IMR-90 (cell line): ENCODE measurements at regions not wholly inside any gene's neighbourhood (a gene's known extent, or its start where the extent isn't known, plus 50 kb on each side); places are given as distances from the start of the nearest gene placed in this dataset.

ENCODE experiments used
- ATAC-seq: fragments of 200-7000 bp; cut with Tn5 transposase; 2 replicates; pipeline ENCODE4 v1.9.1; 2020; ENCODE audit warnings: low read depth, mild to moderate bottlenecking, moderate library complexity
- BruUV-seq: library from RNA; stranded (reverse); fragments of 400-500 nt; replicated peaks from 2 replicates; lab custom pipeline; 2021; lab: Mats Ljungman, UMichigan
- CTCF ChIA-PET: fragments of 300-600 bp; formaldehyde crosslinking; extraction: SDS; loops from one replicate; lab custom pipeline; 2021; ENCODE audit warnings: antibody characterized with exemption; lab: Yijun Ruan, JAX
- POLR2A ChIA-PET: fragments of 300-600 bp; sonication (Branson Sonifier 250); formaldehyde crosslinking; loops from one replicate; lab custom pipeline; 2022; ENCODE audit warnings: antibody characterized with exemption; ENCODE audit not compliant: unreplicated experiment; lab: Charles Lee
- DNase-seq: peaks from one replicate; pipeline ENCODE4 v3.0.0; 2013
- H2AFZ ChIP-seq: replicated peaks from 2 replicates; pipeline ENCODE3; 2013; ENCODE audit warnings: low read length, mild to moderate bottlenecking; ENCODE audit not compliant: poor library complexity
- H2AK5ac ChIP-seq: 2 replicates; pipeline ENCODE4 v1.6.1; 2013; ENCODE audit warnings: low read depth, low read length, inconsistent platforms
- H2AK9ac ChIP-seq: replicated peaks from 2 replicates; pipeline ENCODE3; 2013; ENCODE audit warnings: mild to moderate bottlenecking, low read depth, low read length, moderate library complexity; ENCODE audit not compliant: poor library complexity
- H2BK120ac ChIP-seq: 2 replicates; pipeline ENCODE4 v1.6.1; 2013; ENCODE audit warnings: low read depth, low read length, inconsistent platforms
- H2BK15ac ChIP-seq: 3 replicates; pipeline ENCODE4 v1.6.1; 2013; ENCODE audit warnings: low read depth, low read length, inconsistent platforms
- H2BK20ac ChIP-seq: 2 replicates; pipeline ENCODE4 v1.6.1; 2013; ENCODE audit warnings: low read depth, mild to moderate bottlenecking, inconsistent platforms, low read length, moderate library complexity
- H2BK5ac ChIP-seq: 2 replicates; pipeline ENCODE4 v1.6.1; 2013; ENCODE audit warnings: mild to moderate bottlenecking, low read depth, low read length, inconsistent platforms; ENCODE audit not compliant: poor library complexity, severe bottlenecking
- H3K14ac ChIP-seq: replicated peaks from 2 replicates; pipeline ENCODE4 v1.6.1; 2013; ENCODE audit warnings: low read depth, low read length, inconsistent platforms
- H3K18ac ChIP-seq: 2 replicates; pipeline ENCODE4 v1.6.1; 2013; ENCODE audit warnings: low read depth, low read length, control low read depth
- H3K23ac ChIP-seq: 2 replicates; pipeline ENCODE4 v1.6.1; 2013; ENCODE audit warnings: low read depth, low read length, inconsistent platforms
- H3K27ac ChIP-seq: 2 replicates; pipeline ENCODE4 v1.5.1; 2013; ENCODE audit warnings: mild to moderate bottlenecking, control low read depth, low read length; ENCODE audit not compliant: insufficient read depth
- H3K27me3 ChIP-seq: 2 replicates; pipeline ENCODE4 v1.6.1; 2013; ENCODE audit warnings: low read length; ENCODE audit not compliant: control insufficient read depth, insufficient read depth
- H3K36me3 ChIP-seq: 2 replicates; pipeline ENCODE4 v1.6.1; 2013; ENCODE audit warnings: low read length, mixed read lengths; ENCODE audit not compliant: control insufficient read depth, insufficient read depth
- H3K4ac ChIP-seq: 2 replicates; pipeline ENCODE4 v1.6.1; 2013; ENCODE audit warnings: low read depth, low read length, inconsistent platforms
- H3K4me1 ChIP-seq: 2 replicates; pipeline ENCODE4 v1.6.1; 2013; ENCODE audit warnings: low read length, mixed read lengths; ENCODE audit not compliant: control insufficient read depth, insufficient read depth
- H3K4me2 ChIP-seq: 2 replicates; pipeline ENCODE4 v1.6.1; 2013; ENCODE audit warnings: low read depth, mild to moderate bottlenecking, control low read depth, low read length, moderate library complexity
- H3K4me3 ChIP-seq: 2 replicates; pipeline ENCODE4 v1.5.1; 2013; ENCODE audit warnings: low read depth, mild to moderate bottlenecking, control low read depth, low read length, moderate library complexity; ENCODE audit not compliant: insufficient read depth
- H3K56ac ChIP-seq: 2 replicates; pipeline ENCODE4 v1.6.1; 2013; ENCODE audit warnings: low read length, inconsistent platforms; ENCODE audit not compliant: insufficient read depth; ENCODE audit errors: extremely low read depth
- H3K79me1 ChIP-seq, 2 experiments: 2 replicates each; pipeline ENCODE4 v1.6.1; 2013; ENCODE audit warnings: low read length in 2 of 2, inconsistent platforms in 1 of 2, low read depth in 1 of 2
- H3K9ac ChIP-seq: 2 replicates; pipeline ENCODE4 v1.6.1; 2013; ENCODE audit warnings: low read depth, low read length, control low read depth
- H3K9me1 ChIP-seq: 2 replicates; pipeline ENCODE4 v1.6.1; 2013; ENCODE audit warnings: low read length, inconsistent platforms; ENCODE audit not compliant: insufficient read depth
- H3K9me3 ChIP-seq: 2 replicates; pipeline ENCODE4 v1.6.1; 2013; ENCODE audit warnings: low read length; ENCODE audit not compliant: control insufficient read depth, insufficient read depth
- H4K20me1 ChIP-seq: 2 replicates; pipeline ENCODE4 v1.6.1; 2013; ENCODE audit warnings: low read length, inconsistent platforms; ENCODE audit not compliant: insufficient read depth
- H4K5ac ChIP-seq: 2 replicates; pipeline ENCODE4 v1.6.1; 2013; ENCODE audit warnings: mild to moderate bottlenecking, low read depth, low read length, control low read depth
- H4K8ac ChIP-seq, 2 experiments: 2 replicates each; pipeline ENCODE4 v1.6.1; 2013; ENCODE audit warnings: low read depth in 2 of 2, low read length in 2 of 2, control low read depth in 1 of 2, inconsistent platforms in 1 of 2
- H4K91ac ChIP-seq: 2 replicates; pipeline ENCODE4 v1.6.1; 2013; ENCODE audit warnings: low read depth, low read length, inconsistent platforms; ENCODE audit not compliant: insufficient read depth
- BHLHE40 ChIP-seq: fragments of 150-350 bp; IDR thresholded peaks from 2 replicates; pipeline ENCODE4 v1.6.1; 2016; ENCODE audit warnings: mild to moderate bottlenecking, low read depth, low read length
- CEBPB ChIP-seq: IDR thresholded peaks from 2 replicates; pipeline ENCODE4 v1.6.1; 2012; ENCODE audit warnings: low read depth, low read length, improper control_type of control experiment
- CHD1 ChIP-seq: IDR thresholded peaks from 2 replicates; pipeline ENCODE4 v1.6.1; 2012; ENCODE audit warnings: low read depth, low read length, improper control_type of control experiment
- FOS ChIP-seq: fragments of 150-350 bp; IDR thresholded peaks from 2 replicates; pipeline ENCODE4 v1.6.1; 2016; ENCODE audit warnings: low read depth, low read length
- MAFK ChIP-seq: IDR thresholded peaks from 2 replicates; pipeline ENCODE4 v1.6.1; 2012; ENCODE audit warnings: low read depth, low read length, improper control_type of control experiment
- MAZ ChIP-seq: IDR thresholded peaks from 2 replicates; pipeline ENCODE4 v1.6.1; 2012; ENCODE audit warnings: low read depth, mild to moderate bottlenecking, low read length, improper control_type of control experiment, moderate library complexity, borderline replicate concordance
- MXI1 ChIP-seq: IDR thresholded peaks from 2 replicates; pipeline ENCODE4 v1.6.1; 2012; ENCODE audit warnings: low read depth, mild to moderate bottlenecking, low read length, moderate library complexity, borderline replicate concordance
- NFE2L2 ChIP-seq: fragments of 150-350 bp; IDR thresholded peaks from 2 replicates; pipeline ENCODE4 v1.6.1; 2016; ENCODE audit warnings: low read depth, mild to moderate bottlenecking, low read length
- POLR2A ChIP-seq: IDR thresholded peaks from 2 replicates; pipeline ENCODE4 v1.6.1; 2012; ENCODE audit warnings: mild to moderate bottlenecking, low read depth, low read length
- RAD21 ChIP-seq: IDR thresholded peaks from 2 replicates; pipeline ENCODE4 v1.6.1; 2012; ENCODE audit warnings: low read length, improper control_type of control experiment
- RCOR1 ChIP-seq: IDR thresholded peaks from 2 replicates; pipeline ENCODE4 v1.6.1; 2012; ENCODE audit warnings: mild to moderate bottlenecking, low read length, improper control_type of control experiment; ENCODE audit not compliant: insufficient replicate concordance
- RFX5 ChIP-seq: IDR thresholded peaks from 2 replicates; pipeline ENCODE4 v1.8.0; 2012; ENCODE audit warnings: low read depth, mild to moderate bottlenecking, low read length, moderate library complexity
- SMC3 ChIP-seq: fragments of 150-350 bp; IDR thresholded peaks from 2 replicates; pipeline ENCODE4 v1.6.1; 2016; ENCODE audit warnings: low read depth, mild to moderate bottlenecking, antibody characterized with exemption, low read length, moderate library complexity
- WGBS, 2 experiments: methylation state at CpG; one replicate each; pipeline versions ENCODE4 v1.1.5 to v1.1.7; 2013; ENCODE audit warnings: missing lambda C conversion rate in 2 of 2; ENCODE audit not compliant: insufficient read length in 1 of 2; ENCODE audit errors: extremely low coverage in 2 of 2; 5-methylcytosine and 5-hydroxymethylcytosine counted together
- dilution Hi-C: fragments of 300-500 bp; cut with HindIII; formaldehyde crosslinking; loops from one replicate; pipeline ENCODE4 v1.14.3; 2018; ENCODE audit warnings: low sequenced_read_pairs; ENCODE audit not compliant: unreplicated experiment
- in situ Hi-C: fragments of 300-500 bp; cut with MboI; formaldehyde crosslinking; loops from 3 replicates; pipeline ENCODE4 v1.14.3; 2019; ENCODE audit warnings: low sequenced_read_pairs, inconsistent platforms, mixed read lengths
- intact Hi-C: fragments of 100-400 bp; cut with micrococcal nuclease; formaldehyde crosslinking; loops from 2 replicates; pipeline ENCODE4 v1.10.0; 2022
- TF ChIP-seq, protein P1 (sequence below): fragments of 150-350 bp; IDR thresholded peaks from 2 replicates; pipeline ENCODE4 v1.6.1; 2017; ENCODE audit warnings: mild to moderate bottlenecking, antibody characterized with exemption, low read length, low read depth
- TF ChIP-seq, protein P2 (sequence below): fragments of 150-350 bp; IDR thresholded peaks from 2 replicates; pipeline ENCODE4 v1.6.1; 2016; ENCODE audit warnings: low read depth, mild to moderate bottlenecking, low read length, moderate library complexity, borderline replicate concordance
- TF ChIP-seq, protein P3 (sequence below): conservative IDR thresholded peaks from 2 replicates; pipeline ENCODE4 v1.5.1; 2012; ENCODE audit warnings: mild to moderate bottlenecking, low read depth, low read length, improper control_type of control experiment

DNA sequence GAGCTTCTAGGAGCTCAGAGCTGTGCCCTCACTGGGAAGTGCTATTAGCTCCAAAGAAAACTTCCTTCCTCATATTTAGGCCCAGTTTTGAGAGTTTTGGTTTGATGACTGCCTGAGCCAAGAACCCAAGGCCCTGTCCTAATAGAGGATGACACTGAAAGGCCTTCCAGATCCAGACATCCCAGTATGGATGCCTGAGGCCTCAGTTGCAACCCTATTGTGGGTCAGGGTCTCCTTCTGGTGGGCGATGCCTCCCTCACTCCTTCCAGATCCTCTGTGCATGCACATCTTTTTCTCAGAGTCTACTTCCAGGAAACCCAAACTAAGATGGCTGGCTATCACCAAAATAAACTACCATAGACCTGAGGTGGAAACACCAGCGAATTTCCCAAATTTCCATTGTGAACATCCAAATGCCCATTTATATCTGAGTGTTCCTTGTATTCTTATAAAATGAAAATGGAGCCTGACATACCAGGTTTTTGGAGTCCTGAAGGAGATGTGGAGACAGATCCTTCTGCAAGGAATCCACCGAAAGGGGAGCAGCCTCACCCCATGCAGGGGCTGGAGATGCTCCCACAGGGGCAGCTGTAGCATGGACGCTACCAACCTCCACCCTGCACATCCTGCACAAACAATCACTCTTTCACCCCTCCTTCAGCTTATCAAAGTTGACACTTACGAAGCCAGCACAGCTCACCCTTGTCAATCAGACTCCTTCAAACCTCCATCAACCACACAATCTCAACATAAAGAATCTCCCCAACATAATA lies 61.1 kb downstream of the GGTLC2 start:
- ATAC-seq (no peak), DNase-seq (no peak)
- H3K4me3 ChIP-seq: no peak overlapping the region
- no peak overlapping the region for H2BK120ac ChIP-seq
- H4K20me1 ChIP-seq: no peaks in the 10 kb centered on the region
- no peak overlapping the region for H2AK9ac ChIP-seq
- no peaks in the 10 kb centered on the region for H3K9me1 ChIP-seq
- dilution Hi-C loops: no loop called here
- peaks cover 2% of the 10 kb centered on the region for H3K27me3 ChIP-seq
- no peak overlapping the region for H4K8ac ChIP-seq
- BruUV-seq: no TSS peak
- CTCF ChIA-PET: no interaction called here
- no peak overlapping the region for H2BK20ac ChIP-seq
- POLR2A ChIA-PET: no interaction called here
- intact Hi-C loops: no loop called here
- no peak overlapping the region for H2BK15ac ChIP-seq
- no peaks in the 10 kb centered on the region for H3K4me1 ChIP-seq
- H3K4me2 ChIP-seq: no peak overlapping the region
- H3K18ac ChIP-seq: no peak overlapping the region
- no peak overlapping the region for H2AFZ ChIP-seq
- H3K9me3 ChIP-seq: no peaks in the 10 kb centered on the region
- no peak overlapping the region for H3K56ac ChIP-seq
- TF ChIP-seq CHD1 (no peak), CEBPB (no peak), SMC3 (no peak), RFX5 (no peak), FOS (no peak), MXI1 (no peak), MAFK (no peak), NFE2L2 (no peak), BHLHE40 (no peak), RCOR1 (no peak), POLR2A (no peak), RAD21 (no peak), MAZ (no peak)
- TF ChIP-seq, protein P1, sequence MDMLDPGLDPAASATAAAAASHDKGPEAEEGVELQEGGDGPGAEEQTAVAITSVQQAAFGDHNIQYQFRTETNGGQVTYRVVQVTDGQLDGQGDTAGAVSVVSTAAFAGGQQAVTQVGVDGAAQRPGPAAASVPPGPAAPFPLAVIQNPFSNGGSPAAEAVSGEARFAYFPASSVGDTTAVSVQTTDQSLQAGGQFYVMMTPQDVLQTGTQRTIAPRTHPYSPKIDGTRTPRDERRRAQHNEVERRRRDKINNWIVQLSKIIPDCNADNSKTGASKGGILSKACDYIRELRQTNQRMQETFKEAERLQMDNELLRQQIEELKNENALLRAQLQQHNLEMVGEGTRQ: no peak
- TF ChIP-seq, protein P2, sequence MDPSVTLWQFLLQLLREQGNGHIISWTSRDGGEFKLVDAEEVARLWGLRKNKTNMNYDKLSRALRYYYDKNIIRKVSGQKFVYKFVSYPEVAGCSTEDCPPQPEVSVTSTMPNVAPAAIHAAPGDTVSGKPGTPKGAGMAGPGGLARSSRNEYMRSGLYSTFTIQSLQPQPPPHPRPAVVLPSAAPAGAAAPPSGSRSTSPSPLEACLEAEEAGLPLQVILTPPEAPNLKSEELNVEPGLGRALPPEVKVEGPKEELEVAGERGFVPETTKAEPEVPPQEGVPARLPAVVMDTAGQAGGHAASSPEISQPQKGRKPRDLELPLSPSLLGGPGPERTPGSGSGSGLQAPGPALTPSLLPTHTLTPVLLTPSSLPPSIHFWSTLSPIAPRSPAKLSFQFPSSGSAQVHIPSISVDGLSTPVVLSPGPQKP: no peak
- TF ChIP-seq, protein P3, sequence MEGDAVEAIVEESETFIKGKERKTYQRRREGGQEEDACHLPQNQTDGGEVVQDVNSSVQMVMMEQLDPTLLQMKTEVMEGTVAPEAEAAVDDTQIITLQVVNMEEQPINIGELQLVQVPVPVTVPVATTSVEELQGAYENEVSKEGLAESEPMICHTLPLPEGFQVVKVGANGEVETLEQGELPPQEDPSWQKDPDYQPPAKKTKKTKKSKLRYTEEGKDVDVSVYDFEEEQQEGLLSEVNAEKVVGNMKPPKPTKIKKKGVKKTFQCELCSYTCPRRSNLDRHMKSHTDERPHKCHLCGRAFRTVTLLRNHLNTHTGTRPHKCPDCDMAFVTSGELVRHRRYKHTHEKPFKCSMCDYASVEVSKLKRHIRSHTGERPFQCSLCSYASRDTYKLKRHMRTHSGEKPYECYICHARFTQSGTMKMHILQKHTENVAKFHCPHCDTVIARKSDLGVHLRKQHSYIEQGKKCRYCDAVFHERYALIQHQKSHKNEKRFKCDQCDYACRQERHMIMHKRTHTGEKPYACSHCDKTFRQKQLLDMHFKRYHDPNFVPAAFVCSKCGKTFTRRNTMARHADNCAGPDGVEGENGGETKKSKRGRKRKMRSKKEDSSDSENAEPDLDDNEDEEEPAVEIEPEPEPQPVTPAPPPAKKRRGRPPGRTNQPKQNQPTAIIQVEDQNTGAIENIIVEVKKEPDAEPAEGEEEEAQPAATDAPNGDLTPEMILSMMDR: no peak
- H3K27ac ChIP-seq: no peak overlapping the region
- H3K9ac ChIP-seq: no peak overlapping the region
- no peak overlapping the region for H4K5ac ChIP-seq
- no peak overlapping the region for H3K4ac ChIP-seq
- no peak overlapping the region for H2BK5ac ChIP-seq
- in situ Hi-C loops: no loop called here
- H3K79me1 ChIP-seq: no peaks in the 10 kb centered on the region
- H2AK5ac ChIP-seq: no peak overlapping the region
- WGBS, 2 experiments: no CpG with 5 or more reads among the region's 5 CpGs
- no peaks in the 10 kb centered on the region for H3K36me3 ChIP-seq
- H3K23ac ChIP-seq: no peak overlapping the region
- no peak overlapping the region for H4K91ac ChIP-seq
- H3K14ac ChIP-seq: no peak overlapping the region
